HT1080 (cell line): ENCODE measurements at regions not wholly inside any gene's neighbourhood (a gene's known extent, or its start where the extent isn't known, plus 50 kb on each side); places are given as distances from the start of the nearest gene placed in this dataset.
A peak's percentile ranks its signal among the peaks of the same experiment; 100 is the strongest.

Experiments
- DNase-seq: peaks from one replicate; pipeline ENCODE4 v3.0.0-alpha.2; 2015; ENCODE audit warnings: low read depth

DNA sequence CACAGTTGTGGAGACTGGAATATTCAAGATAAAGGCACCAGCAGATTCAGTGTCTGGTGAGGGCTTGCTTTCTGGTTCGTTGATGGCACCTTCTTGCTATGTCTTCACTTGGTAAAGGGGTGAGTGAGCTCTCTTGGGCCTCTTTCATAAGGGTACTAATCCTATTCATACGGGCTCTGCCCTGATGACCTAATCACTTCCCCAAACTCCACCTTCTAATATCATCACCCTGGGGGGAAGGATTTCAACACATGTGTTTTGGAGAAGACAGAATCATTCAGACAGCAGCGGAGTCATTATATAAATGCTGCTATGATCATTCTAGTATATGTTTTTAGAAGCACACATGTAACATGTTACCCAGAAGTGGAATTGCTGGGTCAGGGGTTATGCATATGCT, 295.3 kb upstream of the CTSO start:
- DNase-seq = no peak

DNA sequence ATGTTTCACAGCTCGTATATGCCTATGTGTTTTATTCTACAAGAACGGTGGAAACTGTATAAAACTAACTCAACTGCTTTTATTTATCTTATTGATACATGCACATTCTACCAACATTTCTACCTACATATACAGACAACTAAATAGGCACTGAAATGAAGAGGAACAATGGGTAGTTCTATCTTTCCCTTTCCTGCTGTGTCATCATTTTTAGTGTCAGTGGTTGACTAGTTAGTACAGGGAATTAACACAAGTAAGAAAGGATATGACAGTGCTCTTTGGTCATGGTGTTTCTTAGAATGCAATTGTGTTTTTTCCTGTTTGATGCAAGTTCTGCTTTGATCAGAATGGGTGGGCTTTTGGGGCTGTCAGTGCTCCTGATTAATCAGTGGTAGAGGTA, 293.8 kb upstream of the CTSO start:
- DNase-seq = no peak

- DNase-seq = no peak
Measured at GRCh38 chr4:156243015-156243414, 289.3 kb upstream of the CTSO start.

GRCh38 chr4:156242390-156242789, 288.7 kb upstream of the CTSO start:
- DNase-seq = no peak

DNA sequence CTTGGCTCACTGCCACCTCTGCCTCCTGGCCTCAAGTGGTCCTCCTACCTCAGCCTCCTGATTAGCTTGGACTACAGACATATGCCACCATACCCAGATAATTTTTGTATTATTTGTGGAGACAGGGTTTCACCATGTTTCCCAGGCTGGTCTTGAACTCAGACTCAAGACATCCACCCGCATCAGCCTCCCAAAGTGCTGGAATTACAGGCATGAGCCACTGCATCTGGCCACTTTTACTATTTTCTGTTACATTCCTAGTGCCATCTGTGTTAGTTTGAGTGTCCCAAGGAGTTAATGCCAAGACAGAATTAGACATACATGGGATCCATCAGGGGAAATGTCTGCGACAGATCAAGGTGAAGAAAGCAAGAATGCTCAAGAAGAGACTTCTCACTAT, 288.2 kb upstream of the CTSO start:
- no peak for DNase-seq

- no peak for DNase-seq
Measured at GRCh38 chr4:156238171-156238570, 284.5 kb upstream of the CTSO start.

GRCh38 chr4:156237231-156237630, 283.6 kb upstream of the CTSO start:
- DNase-seq = no peak

GRCh38 chr4:156230176-156230575, 276.5 kb upstream of the CTSO start:
- DNase-seq = no peak

GRCh38 chr4:156228676-156229075, 275.0 kb upstream of the CTSO start:
- DNase-seq = no peak

DNA sequence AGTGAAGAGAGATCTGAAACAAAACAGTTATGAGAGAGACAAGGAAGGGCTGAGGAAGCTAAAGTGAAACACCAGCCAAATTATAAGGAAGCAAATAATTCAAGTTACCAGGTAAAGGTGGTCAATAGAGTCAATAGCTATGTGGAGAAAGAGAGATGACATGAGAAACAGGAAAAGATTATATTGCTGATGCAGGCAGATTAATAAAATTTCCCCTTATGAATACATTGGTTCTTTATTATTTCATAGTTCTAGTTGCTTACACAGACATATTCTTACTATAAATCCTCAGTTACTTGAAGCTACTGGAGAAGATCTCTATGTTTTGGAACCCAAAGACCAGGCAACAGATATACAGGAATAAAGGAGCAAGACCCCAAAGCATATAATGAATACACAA, 273.7 kb upstream of the CTSO start:
- DNase-seq = no peak

DNA sequence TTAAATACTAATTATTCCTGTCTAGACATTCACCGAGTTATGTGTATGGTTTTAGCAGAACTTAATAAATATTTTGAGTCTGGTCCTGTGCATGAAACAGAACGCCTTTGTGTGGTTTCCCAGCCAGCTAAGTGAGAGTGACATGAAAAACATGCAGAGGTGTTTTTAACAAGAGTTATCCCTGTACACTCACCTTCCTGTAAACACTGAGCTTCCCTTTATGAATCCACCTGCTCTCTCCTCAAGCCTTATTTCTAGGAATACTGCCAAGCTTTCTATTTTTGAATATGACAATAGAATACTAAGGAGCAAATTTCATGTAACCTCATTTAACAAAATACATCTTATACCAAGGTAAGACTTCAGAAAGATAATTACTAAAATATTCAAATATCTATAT, 270.3 kb upstream of the CTSO start:
- no peak for DNase-seq

- DNase-seq = no peak
Measured at GRCh38 chr4:156217236-156217635, 263.6 kb upstream of the CTSO start.

DNA sequence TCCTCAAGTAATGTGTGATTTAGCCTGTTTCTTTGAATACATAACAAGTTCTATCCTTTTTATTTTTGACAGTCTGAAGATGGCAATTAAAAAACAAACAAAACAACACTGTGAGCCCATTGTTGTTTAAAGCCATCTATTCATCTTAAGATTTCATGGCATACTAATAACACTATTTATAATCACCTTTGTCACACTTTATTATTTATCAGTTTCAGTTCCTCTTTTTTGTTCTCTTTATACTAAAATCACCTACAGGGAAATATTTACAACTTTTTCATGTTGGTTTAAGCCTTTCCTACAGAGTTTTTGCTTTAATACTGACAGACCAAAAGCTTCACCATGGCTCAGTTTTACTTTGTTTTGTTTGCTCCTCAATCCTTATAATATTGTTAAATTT, 247.4 kb upstream of the CTSO start:
- DNase-seq = no peak

- DNase-seq = no peak
Measured at GRCh38 chr4:156198511-156198910, 244.8 kb upstream of the CTSO start.

- DNase-seq = no peak
Measured at GRCh38 chr4:156197216-156197615, 243.6 kb upstream of the CTSO start.

GRCh38 chr4:156196722-156197121, 243.1 kb upstream of the CTSO start:
- no peak for DNase-seq

- DNase-seq = no peak
Measured at GRCh38 chr4:156195914-156196313, 242.2 kb upstream of the CTSO start.

DNA sequence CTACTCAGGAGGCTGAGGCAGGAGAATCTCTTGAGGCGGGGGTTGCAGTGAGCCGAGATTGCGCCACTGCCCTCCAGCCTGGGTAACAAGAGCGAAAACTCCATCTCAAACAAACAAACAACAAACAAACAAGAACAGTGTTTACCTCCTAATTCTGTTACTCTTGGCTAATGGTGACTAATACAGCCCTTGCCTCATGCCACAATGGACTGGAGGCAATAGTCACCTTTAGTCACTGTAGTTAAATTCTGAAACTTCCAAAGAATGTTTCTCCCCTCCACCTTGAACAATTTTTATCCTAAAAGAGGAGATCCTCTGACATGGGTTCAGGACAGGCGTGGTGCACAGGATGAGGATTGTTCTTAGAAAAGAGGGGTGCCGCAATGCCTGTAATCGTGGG, 241.2 kb upstream of the CTSO start:
- DNase-seq = no peak

DNA sequence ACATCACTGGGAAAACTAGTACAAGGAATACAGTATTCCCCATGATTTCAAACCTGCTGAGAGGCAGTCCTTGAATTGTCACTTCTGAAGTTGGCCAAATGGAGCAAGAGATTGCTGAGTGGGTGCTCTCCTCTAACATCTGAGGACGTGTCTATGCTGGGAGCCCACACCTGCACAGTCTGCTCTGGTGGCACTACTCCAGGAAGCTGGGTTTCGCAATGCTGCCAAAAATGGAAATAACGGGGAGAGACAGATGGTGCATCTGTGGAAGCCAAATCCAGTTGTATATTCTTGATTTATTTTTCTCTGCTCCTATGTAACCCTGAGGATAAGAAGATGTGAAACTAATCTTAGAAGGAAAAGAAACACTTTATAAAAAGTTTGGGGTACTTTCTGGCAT, 240.1 kb upstream of the CTSO start:
- DNase-seq = no peak

- DNase-seq = peak; percentile 10
Measured at GRCh38 chr4:156193106-156193505, 239.4 kb upstream of the CTSO start.

DNA sequence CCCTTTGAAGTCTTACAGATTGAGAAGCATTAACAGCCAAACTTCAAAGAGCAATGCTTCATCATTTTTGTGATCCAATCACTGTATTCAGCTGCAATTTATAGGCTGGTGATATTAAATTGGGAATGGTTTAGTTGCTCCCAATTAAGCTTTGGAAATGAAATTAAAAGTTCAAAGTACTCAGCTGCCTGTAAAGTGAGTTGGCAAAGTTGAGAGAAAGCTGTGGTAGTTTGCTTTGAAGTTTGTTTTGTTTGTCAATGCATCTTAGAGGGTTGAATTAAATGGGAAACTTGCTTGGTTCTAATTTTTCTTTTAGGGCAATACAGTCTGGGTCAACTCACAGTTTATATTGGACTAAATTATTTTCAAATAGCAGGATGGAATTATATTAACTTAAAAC, 238.4 kb upstream of the CTSO start:
- no peak for DNase-seq

GRCh38 chr4:156191044-156191781, 237.5 kb upstream of the CTSO start:
- DNase-seq = no peak

DNA sequence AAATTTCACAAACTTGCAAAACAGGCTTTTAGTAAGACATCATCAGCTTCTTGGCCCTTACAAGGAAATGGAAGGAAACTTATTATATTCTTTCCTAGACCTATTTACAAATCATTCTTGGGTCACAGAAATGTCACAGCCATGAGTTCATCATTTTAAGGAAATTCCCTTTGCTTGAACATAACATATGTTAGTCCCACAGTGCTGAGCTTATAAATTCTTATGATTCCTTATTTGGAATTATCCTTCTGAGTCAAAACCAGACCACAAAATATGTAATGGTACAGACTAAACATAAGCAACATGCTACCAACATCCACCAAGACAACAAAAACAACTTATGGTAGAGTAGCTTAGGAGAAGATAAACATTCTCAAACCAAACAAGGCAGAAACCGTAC, 236.9 kb upstream of the CTSO start:
- no peak for DNase-seq

DNA sequence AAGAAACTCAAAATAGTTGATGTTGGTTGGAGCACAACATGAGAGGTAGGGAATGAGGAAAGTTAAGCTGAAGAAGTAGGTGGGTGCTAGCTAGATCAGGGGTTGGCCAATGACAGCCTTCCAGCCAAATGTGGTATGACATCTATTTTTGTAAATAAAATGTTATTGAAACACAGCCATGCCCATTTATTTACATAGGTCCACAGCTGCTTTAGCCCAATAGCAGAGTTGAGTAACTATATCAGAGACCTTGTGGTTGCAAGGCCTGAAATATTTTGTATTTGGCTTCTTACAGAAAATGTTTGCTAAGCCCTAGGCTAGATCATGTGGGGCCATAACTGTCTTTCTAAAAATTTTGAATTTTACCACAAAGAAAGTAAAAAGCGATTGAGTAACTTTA, 234.9 kb upstream of the CTSO start:
- DNase-seq = no peak
